CD14-positive monocyte (primary cell): ENCODE measurements at regions not wholly inside any gene's neighbourhood (a gene's known extent, or its start where the extent isn't known, plus 50 kb on each side); places are given as distances from the start of the nearest gene placed in this dataset.

Experiments
- DNase-seq, 3 donors: peaks; one replicate each; pipeline ENCODE4 v3.0.0-alpha.2; 2011 to 2022
- H2AFZ ChIP-seq: 2 replicates; pipeline ENCODE4 v1.6.0; 2012; ENCODE audit warnings: mild to moderate bottlenecking, low read depth, low read length, inconsistent platforms; ENCODE audit not compliant: insufficient read depth, poor library complexity, severe bottlenecking
- H3K27ac ChIP-seq, 2 donors: 1 replicate in 1 of 2; 2 replicates in 1 of 2; pipeline ENCODE4 v1.5.1; 2012 to 2013; ENCODE audit warnings: low read length in 2 of 2, control low read depth in 1 of 2, inconsistent platforms in 1 of 2, low read depth in 1 of 2, mild to moderate bottlenecking in 1 of 2
- H3K27me3 ChIP-seq, 2 donors: one replicate each; pipeline versions ENCODE4 v1.6.0 to v1.6.1; 2011 to 2013; ENCODE audit warnings: low read length in 2 of 2; ENCODE audit not compliant: control insufficient read depth in 2 of 2, insufficient read depth in 2 of 2
- H3K36me3 ChIP-seq, 2 donors: replicated peaks in 1 of 2; 1 replicate in 1 of 2; 2 replicates in 1 of 2; pipeline versions ENCODE4 v1.5.1 to v1.6.1; 2012 to 2013; ENCODE audit warnings: low read length in 2 of 2, control low read depth in 1 of 2, inconsistent platforms in 1 of 2, mild to moderate bottlenecking in 1 of 2; ENCODE audit not compliant: insufficient read depth in 2 of 2, control insufficient read depth in 1 of 2
- H3K4me1 ChIP-seq, 2 donors: 1 replicate in 1 of 2; 2 replicates in 1 of 2; pipeline versions ENCODE4 v1.5.1 to v1.6.1; 2012 to 2013; ENCODE audit warnings: low read length in 2 of 2, control low read depth in 1 of 2, inconsistent platforms in 1 of 2, mild to moderate bottlenecking in 1 of 2, moderate library complexity in 1 of 2; ENCODE audit not compliant: insufficient read depth in 2 of 2, control insufficient read depth in 1 of 2
- H3K4me2 ChIP-seq: replicated peaks from 2 replicates; pipeline ENCODE3; 2012; ENCODE audit warnings: low read length, moderate library complexity, mild to moderate bottlenecking; ENCODE audit not compliant: poor library complexity, severe bottlenecking; ENCODE audit errors: extremely low read depth
- H3K4me3 ChIP-seq, 3 experiments: fragments of 200-600 bp in 1 of 3; sonication (generic) in 1 of 3; replicated peaks in 1 of 3; 1 replicate in 2 of 3; 2 replicates in 1 of 3; pipeline ENCODE4 v1.5.1; 2011 to 2013; ENCODE audit warnings: low read length in 3 of 3, mild to moderate bottlenecking in 3 of 3, control low read depth in 2 of 3, low read depth in 2 of 3, inconsistent platforms in 1 of 3, moderate library complexity in 1 of 3
- H3K79me2 ChIP-seq: 2 replicates; pipeline ENCODE4 v1.6.0; 2012; ENCODE audit warnings: mild to moderate bottlenecking, control low read depth, inconsistent platforms, low read length, moderate library complexity; ENCODE audit not compliant: insufficient read depth
- H3K9ac ChIP-seq: 2 replicates; pipeline ENCODE4 v1.6.0; 2017; ENCODE audit warnings: low read length, mild to moderate bottlenecking; ENCODE audit not compliant: insufficient read depth, poor library complexity, severe bottlenecking
- H3K9me3 ChIP-seq, 2 donors: replicated peaks in 1 of 2; 1 replicate in 1 of 2; 2 replicates in 1 of 2; pipeline versions ENCODE4 v1.5.1 to v1.6.1; 2012 to 2013; ENCODE audit warnings: low read length in 2 of 2, control low read depth in 1 of 2; ENCODE audit not compliant: control insufficient read depth in 1 of 2, insufficient read depth in 1 of 2
- H4K20me1 ChIP-seq: 2 replicates; pipeline ENCODE4 v1.6.0; 2012; ENCODE audit warnings: mild to moderate bottlenecking, low read length, control low read depth, moderate library complexity; ENCODE audit not compliant: insufficient read depth
- H3K27ac Mint-ChIP-seq, 7 donors: one replicate each; pipeline ENCODE4 v1.8.0; 2020; ENCODE audit warnings: mild to moderate bottlenecking in 7 of 7, mixed read lengths in 7 of 7, moderate library complexity in 6 of 7, inconsistent platforms in 2 of 7
- H3K27me3 Mint-ChIP-seq, 3 donors: one replicate each; pipeline ENCODE4 v1.8.0; 2021 to 2022; ENCODE audit warnings: low read depth in 3 of 3, mild to moderate bottlenecking in 3 of 3, mixed read lengths in 3 of 3, moderate library complexity in 3 of 3, inconsistent platforms in 1 of 3
- H3K36me3 Mint-ChIP-seq, 2 donors: one replicate each; pipeline ENCODE4 v1.8.0; 2020; ENCODE audit warnings: mixed read lengths in 2 of 2, inconsistent platforms in 1 of 2, mild to moderate bottlenecking in 1 of 2
- H3K4me1 Mint-ChIP-seq: one replicate; pipeline ENCODE4 v1.8.0; 2020; ENCODE audit warnings: mild to moderate bottlenecking, mixed read lengths
- H3K4me3 Mint-ChIP-seq, 2 donors: one replicate each; pipeline ENCODE4 v1.8.0; 2020; ENCODE audit warnings: mild to moderate bottlenecking in 2 of 2, mixed read lengths in 2 of 2, moderate library complexity in 1 of 2
- H3K9me3 Mint-ChIP-seq, 7 donors: one replicate each; pipeline ENCODE4 v1.8.0; 2020 to 2022; ENCODE audit warnings: mixed read lengths in 7 of 7, mild to moderate bottlenecking in 6 of 7, moderate library complexity in 6 of 7, inconsistent platforms in 2 of 7
- CTCF ChIP-seq: fragments of 200-600 bp; IDR thresholded peaks from one replicate; pipeline ENCODE4 v1.8.0; 2022; ENCODE audit warnings: antibody characterized with exemption, mild to moderate bottlenecking
- whole genome bisulfite sequencing: methylation state at CpG from one replicate; pipeline ENCODE4 v1.1.5; 2013; ENCODE audit warnings: missing lambda C conversion rate; ENCODE audit not compliant: insufficient coverage; 5-methylcytosine and 5-hydroxymethylcytosine counted together
- intact Hi-C, 2 donors: fragments of 100-400 bp; cut with micrococcal nuclease; formaldehyde crosslinking; loops; one replicate each; pipeline versions ENCODE4 v1.15.0 to v1.15.1; 2023

GRCh38 chr5:74422671-74423070 is 217.9 kb downstream of the ENC1 start:
- no peak overlapping the region for H3K9ac ChIP-seq
- H3K4me2 ChIP-seq = no peak overlapping the region
- H3K9me3 ChIP-seq = no peaks in the 10 kb centered on the region
- no peak overlapping the region for H2AFZ ChIP-seq
- no peaks in the 10 kb centered on the region for H3K27me3 Mint-ChIP-seq
- DNase-seq = peak in 2 of 3 donors; percentile 12 to 23
- no peaks in the 10 kb centered on the region for H3K27me3 ChIP-seq
- no peaks in the 10 kb centered on the region for H3K36me3 Mint-ChIP-seq
- no peak for TF ChIP-seq CTCF
- 54% methylated on average over 4 of the region's 4 CpGs for whole genome bisulfite sequencing
- peak overlapping the region in 2 of 7 donors; percentile 54 to 63 for H3K27ac Mint-ChIP-seq
- no peak overlapping the region for H3K4me3 ChIP-seq
- no peak overlapping the region for H3K4me3 Mint-ChIP-seq
- no peaks in the 10 kb centered on the region for H3K79me2 ChIP-seq
- H3K4me1 ChIP-seq = peaks cover 24 to 33% of the 10 kb centered on the region in 2 donors
- H3K4me1 Mint-ChIP-seq = peaks cover 36% of the 10 kb centered on the region
- H3K9me3 Mint-ChIP-seq = peaks cover 0 to 6% (median 3%) of the 10 kb centered on the region in 7 donors
- no peak overlapping the region for H3K27ac ChIP-seq
- intact Hi-C loops = no loop called here
- H4K20me1 ChIP-seq = no peaks in the 10 kb centered on the region
- no peaks in the 10 kb centered on the region for H3K36me3 ChIP-seq

DNA sequence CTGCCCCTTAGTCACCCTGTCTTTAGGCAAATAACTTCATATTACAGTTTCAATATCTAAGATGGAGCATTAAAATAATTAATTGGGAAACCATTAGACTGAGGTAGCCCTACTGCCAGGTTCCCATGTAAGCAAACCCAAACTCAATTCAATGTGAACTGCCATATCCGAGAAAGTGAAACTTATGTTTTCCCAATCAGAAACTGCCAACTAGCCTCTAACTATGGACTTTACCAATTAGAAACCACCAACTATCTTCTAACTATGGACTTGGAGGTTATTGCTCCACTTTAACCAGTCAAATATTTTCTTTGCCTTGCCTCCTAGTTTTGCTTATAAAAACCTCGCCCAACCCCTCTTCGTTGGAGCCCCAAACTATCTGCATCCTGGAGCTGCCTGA is 218.5 kb downstream of the ENC1 start:
- Histone ChIP-seq H3K9me3 (no peaks in the 10 kb centered on the region), H3K36me3 (no peaks in the 10 kb centered on the region), H3K4me2 (peak overlapping the region; percentile 41), H3K9ac (no peak overlapping the region), H3K4me1 (peaks cover 24 to 33% of the 10 kb centered on the region in 2 donors), H3K4me3 (no peak overlapping the region), H3K79me2 (no peaks in the 10 kb centered on the region), H4K20me1 (no peaks in the 10 kb centered on the region), H2AFZ (no peak overlapping the region), H3K27ac (peak overlapping the region in 1 of 2 donors; percentile 24), H3K27me3 (no peaks in the 10 kb centered on the region)
- H3K4me1 Mint-ChIP-seq = peaks cover 36% of the 10 kb centered on the region
- 100% methylated on average over 1 of the region's 3 CpGs for WGBS
- H3K27me3 Mint-ChIP-seq = no peaks in the 10 kb centered on the region
- H3K27ac Mint-ChIP-seq = peak overlapping the region in 2 of 7 donors; percentile 66 to 72
- no peak for DNase-seq
- TF ChIP-seq CTCF = no peak
- intact Hi-C loops = no loop called here
- H3K36me3 Mint-ChIP-seq = no peaks in the 10 kb centered on the region
- H3K9me3 Mint-ChIP-seq = peaks cover 0 to 6% (median 3%) of the 10 kb centered on the region in 7 donors
- H3K4me3 Mint-ChIP-seq = no peak overlapping the region
